GM12878 (cell line): ENCODE measurements at regions not wholly inside any gene's neighbourhood (a gene's known extent, or its start where the extent isn't known, plus 50 kb on each side); places are given as distances from the start of the nearest gene placed in this dataset.

Experiments used
- CTCF ChIP-seq, 3 experiments: IDR thresholded peaks in 2 of 3; conservative IDR thresholded peaks in 1 of 3; 2 replicates each; pipeline ENCODE4 v1.5.1; 2011; ENCODE audit warnings: low read depth in 3 of 3, low read length in 3 of 3, mild to moderate bottlenecking in 3 of 3, control low read depth in 2 of 3, moderate library complexity in 2 of 3, inconsistent platforms in 1 of 3, mixed read lengths in 1 of 3; ENCODE audit not compliant: control insufficient read depth in 2 of 3, insufficient read depth in 1 of 3; ENCODE audit errors: extremely low read depth in 1 of 3
- EZH2 ChIP-seq: IDR thresholded peaks from 2 replicates; pipeline ENCODE4 v1.6.1; 2012; ENCODE audit warnings: low read depth, mild to moderate bottlenecking, control low read depth, inconsistent platforms, low read length, borderline replicate concordance; ENCODE audit not compliant: control insufficient read depth
- PRDM15 ChIP-seq: fragments of 450-650 bp; formaldehyde crosslinking; IDR thresholded peaks from 2 replicates; pipeline ENCODE4 v1.4.0; 2020; ENCODE audit warnings: mild to moderate bottlenecking, moderate library complexity
- REST ChIP-seq: IDR thresholded peaks from 2 replicates; pipeline ENCODE4 v1.6.1; 2012; ENCODE audit warnings: mild to moderate bottlenecking, low read depth, low read length
- ZBTB33 ChIP-seq: fragments of 450-650 bp; IDR thresholded peaks from 2 replicates; pipeline ENCODE4 v1.6.1; 2017; ENCODE audit warnings: mild to moderate bottlenecking

GRCh38 chr3:5690490-5690889 is 503.0 kb downstream of the EDEM1 start:
- TF ChIP-seq EZH2 (no peak), CTCF (IDR thresholded peaks at IDR 0.05 in 2 of 3, conservative IDR thresholded peaks at IDR 0.05 in 1 of 3; ENCODE audit: control insufficient read depth in 2 of 3, extremely low read depth in 1 of 3, insufficient read depth in 1 of 3, low read depth in 3 of 3, low read length in 3 of 3) (no peak), ZBTB33 (no peak), PRDM15 (CRISPR knock-in tag) (no peak), REST (no peak)
